ENCODE measurements at regions not wholly inside any gene's neighbourhood (a gene's known extent, or its start where the extent isn't known, plus 50 kb on each side); places are given as distances from the start of the nearest gene placed in this dataset.

DNA sequence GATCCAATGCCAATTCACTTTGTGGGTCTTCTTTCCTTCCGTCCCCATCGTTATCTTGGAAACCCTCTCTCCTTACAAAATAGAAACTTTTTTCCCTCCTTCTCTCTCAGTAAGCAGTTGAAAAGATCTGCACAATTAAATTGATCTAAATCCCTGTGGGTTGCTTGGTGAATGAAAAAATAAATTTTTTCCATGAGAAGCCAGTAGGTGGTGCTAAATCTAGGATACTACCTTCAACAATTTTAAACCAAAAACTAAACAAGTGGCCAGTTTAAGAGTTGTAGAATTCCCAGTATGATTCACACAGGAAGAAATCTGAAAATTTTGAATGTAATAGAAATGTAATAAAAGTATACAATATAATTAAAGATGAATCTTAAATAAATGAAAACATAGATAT is 990.3 kb upstream of the ZNF722 start:
- no peak for DNase-seq

DNA sequence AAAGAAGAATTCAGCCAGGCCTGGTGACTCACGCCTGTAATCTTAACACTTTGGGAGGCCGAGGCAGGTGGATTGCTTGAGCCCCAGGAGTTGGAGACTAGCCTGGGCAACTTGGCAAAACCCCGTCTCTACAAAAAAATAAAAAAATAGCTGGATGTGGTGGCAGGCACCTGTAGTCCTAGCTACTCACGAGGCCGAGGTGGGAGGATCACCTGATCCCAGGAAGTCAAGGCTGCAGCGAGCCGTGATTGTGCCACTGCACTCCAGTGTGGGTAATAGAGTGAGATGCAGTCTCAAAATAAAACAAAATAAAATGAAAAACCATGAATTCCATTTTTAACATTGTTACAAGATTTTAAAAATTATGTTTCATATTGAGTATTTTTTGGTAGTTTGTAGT is 988.9 kb upstream of the ZNF722 start:
- DNase-seq: no peak

DNA sequence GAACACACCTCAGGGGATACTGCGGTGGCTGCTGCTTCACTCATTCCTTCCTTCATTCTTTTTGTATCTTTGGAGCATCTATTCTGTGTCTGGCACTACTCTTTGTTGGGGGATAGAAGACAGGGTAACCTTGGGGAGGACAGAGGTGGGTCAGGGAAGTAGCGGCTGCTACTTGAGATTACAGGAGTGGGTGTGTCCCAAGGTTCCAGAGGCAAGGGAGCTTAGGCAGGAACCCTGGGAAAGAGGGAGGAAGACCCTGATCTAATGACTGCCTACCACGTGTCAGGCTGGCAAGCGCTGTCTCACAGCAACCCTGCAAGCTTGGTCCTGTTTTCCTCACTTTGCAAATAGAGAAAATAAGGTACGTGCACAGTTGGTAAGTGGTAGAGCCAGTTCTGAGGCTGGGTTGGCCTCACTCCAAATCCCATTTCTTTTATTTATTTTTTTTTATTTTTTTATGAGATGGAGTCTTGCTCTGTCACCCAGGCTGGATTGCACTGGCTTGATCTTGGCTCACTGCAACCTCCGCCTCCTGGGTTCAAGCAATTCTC is 985.9 kb upstream of the ZNF722 start:
- DNase-seq: no peak

DNA sequence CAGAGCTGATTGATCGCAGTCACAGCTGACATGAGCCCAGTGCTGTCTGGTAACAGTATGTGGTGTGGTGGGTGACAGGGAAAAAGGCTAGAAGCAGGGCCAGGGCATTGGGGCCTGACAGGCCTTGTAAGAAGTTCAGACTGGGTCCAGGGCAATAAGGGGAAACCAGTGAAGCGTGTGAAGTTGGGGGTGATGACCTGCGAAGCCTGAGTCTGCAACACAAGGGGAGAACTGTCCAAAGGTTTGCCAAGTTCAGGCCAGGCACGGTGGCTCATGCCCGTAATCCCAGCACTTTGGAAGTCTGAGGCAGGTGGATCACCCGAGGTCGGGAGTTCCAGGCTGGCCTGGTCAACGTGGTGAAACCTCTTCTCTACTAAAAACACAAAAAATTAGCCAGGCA is 983.9 kb upstream of the ZNF722 start:
- DNase-seq: no peak

DNA sequence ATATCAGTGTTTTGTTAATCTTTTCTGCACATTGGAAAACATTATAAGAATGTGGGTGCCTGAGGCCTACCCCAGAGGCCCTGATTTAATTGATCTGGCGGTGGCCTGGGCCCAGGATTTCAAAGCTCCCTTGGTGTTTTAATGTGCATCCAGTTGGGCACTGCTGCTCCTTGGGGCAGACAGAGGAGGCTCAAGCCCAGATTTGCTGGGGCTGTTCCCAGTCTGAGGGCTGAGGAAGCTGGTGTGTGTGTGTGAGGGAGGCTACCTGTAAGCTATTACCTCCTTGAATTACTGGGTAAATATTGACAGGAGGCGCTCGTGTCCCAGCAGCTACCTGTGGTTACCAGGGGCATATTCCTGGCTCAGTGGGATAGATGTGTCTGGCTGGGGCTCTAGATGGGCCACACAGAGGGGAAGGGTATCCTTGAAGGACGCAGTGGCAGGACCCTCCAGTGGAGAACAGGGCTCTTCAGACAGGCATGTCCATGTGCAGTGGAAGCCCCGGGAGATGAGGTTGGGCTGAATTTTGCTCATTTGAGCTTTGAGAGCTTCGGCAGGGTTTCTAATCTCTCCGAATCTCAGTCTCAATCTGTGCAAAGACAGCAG is 975.4 kb upstream of the ZNF722 start:
- no peak for DNase-seq

DNA sequence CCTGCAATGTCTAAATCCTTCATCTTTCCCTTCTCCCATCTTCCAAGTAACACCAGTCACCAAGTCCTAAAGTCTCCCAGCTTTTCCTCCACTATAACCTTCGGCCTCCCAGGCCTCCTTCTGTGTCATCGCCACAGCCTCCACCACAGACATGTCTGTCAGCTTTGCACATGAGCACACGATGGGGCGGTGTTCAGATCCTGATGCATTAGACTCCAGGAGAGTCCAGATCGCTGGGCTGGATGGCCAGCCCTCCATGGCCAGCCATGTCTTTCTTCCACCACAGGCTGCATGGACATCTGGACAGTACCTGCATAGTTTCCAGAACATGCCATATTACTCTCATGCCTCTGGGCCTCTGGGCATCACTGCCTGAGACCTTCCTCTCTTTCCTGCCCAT is 974.2 kb upstream of the ZNF722 start:
- DNase-seq: no peak

DNA sequence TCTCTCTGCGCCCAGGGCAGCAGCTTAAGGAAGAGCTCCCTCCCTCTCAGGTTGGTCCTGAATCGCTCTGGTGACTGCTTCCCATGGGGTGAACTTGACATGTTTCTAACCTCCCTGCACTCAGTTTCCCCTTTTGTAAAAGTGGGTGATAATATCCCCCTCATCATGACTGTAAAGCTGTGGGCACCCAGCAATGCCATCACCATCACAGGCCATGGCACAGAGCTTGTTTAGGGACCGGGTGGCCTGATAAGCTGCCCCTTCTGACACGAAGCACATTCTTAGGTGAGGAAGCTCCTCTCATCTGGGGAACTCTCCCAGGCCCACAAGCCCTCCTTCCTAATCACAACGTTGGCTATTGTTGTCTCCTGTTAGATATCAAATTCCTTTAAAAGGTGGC is 972.8 kb upstream of the ZNF722 start:
- DNase-seq: no peak

DNA sequence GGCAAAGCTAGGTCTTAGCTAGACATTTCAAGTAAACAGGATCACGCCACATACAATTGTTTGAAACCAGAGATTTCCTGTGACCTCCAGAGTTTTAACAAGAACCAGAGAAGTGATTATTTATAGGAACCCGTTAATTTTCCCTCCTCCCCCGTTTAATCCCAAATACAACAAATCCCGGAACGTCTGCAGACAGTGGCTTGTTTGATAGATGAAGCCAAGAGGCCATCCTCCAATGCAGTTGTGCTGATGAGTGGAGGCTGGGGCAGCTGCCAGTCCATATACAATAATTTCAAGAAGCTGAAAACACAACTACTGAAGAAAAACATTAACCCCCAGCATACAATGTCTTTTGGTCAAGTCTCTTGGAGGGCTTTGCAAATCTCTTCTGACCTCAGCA is 971.6 kb upstream of the ZNF722 start:
- DNase-seq: no peak

DNA sequence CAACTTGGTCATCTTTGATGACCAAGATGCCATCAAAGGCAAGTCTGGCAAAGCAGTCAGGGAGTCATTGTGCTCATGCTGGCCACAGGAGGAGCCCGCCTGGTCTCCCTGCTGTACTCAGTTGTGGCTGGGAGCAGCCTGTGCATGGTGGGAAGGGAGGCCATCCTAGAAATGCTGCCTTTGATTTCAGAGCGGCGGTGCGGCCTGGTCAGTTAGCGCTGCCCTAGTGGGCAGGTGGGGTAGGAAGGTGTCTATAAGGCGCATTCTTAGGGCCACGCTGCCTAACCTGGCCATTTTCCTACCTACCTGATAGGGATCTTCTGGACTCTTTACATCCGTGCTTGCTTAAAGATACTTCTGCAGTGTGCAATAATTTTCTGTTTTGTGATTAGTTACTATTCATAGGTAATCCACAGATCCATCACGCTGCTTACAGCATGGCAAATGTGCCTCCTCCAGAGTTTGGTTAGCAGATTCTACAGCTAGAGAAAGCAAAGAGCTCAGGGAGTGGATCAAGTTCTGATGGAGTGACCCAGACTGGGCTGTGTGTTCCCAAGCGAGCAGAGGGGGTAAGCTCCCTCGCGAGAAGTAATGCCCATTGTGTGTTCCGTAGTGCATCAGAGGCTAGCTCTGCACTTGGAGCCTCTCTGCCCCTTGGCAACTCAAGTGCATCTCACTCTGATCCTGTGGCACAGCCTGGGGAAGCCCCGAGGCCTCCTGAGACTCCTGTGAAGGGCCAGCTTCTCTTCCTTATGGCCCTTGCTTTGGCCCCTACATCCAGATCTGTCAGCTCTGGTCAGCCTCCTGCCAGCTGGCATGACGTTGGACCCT is 970.1 kb upstream of the ZNF722 start:
- no peak for DNase-seq

DNA sequence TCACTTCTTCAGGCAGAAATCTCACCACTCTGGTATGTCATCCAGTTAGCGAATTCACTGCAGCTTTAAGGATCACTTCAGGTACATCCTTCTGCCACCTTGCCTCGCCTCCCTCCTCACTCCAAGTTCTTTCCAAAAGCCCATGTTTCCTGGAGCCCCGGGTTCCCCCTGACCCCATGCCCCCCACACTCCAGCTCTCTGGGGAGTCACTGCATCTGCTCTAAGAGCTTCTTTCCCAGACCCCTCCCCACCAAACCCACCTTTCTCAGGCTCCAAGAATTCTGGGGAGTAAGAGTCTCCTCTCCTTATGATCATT is 969.5 kb upstream of the ZNF722 start:
- DNase-seq: no peak

DNA sequence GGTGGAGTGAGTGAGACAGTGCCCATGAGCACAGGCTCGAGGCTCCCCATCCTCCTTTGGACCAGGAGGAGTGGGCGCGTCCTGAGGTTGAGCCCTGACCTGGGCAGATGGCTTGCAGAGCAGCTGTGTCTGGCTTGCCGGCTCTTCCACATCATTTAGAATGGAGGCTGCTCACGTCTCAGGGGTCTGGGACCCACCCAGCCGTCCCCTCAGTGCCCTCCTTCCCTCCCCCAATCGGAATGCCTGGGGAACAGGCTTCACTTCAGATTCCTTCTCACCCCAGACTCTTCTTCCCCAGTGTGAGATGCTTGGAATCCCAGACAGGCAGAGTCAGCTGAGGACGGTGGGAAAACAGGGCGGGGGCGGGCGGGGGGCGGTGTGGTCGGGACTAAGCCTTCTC is 968.6 kb upstream of the ZNF722 start:
- no peak for DNase-seq

DNA sequence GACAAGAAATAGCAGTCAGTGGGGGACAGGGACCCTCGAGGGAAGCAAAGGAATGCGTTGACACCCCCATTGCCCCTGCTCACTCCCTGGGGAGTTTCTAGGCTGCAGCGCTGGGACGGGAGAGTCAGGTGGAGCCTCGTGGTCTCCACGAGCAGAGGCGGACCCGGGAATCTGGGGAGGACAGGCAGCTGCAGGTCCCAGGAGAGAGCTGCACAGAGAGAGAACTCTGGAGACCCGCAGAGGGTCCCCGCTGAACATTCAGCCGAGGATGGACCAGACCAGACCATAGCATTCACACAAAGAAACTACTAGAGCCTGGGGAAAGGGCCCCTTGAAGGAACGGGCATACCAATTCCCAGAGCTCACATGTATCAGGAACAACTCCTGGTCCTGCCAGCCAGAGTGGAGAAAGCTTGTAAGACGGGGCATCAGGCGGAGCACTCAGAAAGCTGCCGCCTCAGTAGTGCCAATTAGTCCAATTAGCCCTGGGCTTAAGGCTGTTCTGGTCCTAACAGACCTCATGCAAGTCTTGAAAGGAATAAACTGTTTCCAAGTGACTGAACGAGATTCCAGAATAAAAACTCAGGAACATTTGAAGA is 966.7 kb upstream of the ZNF722 start:
- DNase-seq: no peak

DNA sequence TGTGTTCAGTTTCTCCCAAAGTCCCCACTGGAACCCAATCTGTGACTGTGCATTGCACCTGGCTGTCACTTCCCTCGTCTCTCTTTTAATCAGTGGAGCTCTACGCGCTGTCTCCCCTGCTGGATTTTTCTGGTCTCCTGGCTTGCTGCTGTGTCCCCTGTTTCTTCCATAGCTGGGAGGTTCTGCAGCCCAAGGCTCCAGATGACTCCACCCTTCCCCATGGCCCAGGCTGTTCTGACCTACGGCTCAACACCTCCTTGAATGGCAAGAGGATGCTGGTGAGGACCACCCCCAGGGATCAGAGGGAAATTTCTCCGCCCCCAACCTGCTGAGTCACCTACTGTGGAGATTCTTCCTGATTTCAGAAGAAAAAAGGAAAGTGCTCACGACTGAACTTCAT is 961.4 kb upstream of the ZNF722 start:
- DNase-seq: no peak

DNA sequence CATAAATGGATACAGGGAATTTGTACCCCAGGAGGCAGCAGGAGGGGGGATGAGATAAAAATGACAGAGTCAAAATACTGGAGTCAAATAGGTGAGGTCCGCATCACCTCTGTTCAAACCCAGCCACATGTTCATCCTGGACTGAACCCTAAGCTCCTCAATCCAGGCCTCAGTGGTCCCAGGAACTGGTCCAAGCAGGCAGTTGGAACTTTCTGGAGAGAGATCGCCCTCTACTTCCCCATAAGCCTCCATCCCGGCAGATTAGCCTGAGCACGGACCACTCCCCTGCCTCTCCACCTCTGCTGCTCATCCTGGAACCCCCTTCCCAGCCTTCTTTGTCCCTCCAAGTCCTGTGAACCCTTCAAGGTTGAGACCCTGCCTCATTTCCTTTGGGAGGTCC is 959.7 kb upstream of the ZNF722 start:
- no peak for DNase-seq

DNA sequence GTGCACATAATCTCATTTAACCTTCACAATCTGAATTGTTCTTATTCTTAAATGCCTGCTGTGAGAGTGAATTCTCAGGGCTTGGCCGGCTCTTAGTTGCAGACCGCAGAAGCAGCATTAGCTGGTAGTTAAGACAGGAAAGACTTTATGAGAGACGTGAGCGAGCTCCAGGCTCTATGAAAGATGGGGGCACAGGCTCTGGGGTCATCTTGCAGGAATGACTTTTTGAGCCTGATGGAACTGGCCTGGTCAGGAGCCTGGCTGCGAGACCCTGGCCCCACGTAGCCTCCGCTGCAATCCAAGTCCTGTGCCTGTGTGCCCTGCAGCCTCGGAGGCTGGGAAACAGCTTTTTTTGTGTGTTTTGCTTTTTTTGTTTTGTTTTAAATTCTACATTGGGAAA is 958.8 kb upstream of the ZNF722 start:
- DNase-seq: no peak

DNA sequence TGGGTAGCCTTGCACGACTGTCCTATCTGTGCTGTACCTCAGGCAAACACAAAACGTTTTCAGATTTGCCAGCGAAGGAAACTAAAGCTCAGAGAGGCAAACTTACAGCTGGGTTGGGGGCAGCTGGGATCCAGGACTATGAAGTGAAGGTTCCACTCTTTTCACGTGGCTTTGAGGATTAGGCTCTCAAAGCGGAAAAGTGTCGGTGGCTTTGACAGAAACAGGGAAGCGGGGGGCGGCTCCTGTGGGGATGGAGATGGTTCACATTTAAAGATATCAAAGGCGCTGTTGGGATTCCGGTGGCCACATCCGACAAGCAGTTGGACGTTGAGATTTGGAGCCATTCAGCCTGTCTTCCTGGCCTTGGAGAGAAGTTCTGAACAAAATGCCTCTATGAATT is 958.3 kb upstream of the ZNF722 start:
- DNase-seq: no peak

DNA sequence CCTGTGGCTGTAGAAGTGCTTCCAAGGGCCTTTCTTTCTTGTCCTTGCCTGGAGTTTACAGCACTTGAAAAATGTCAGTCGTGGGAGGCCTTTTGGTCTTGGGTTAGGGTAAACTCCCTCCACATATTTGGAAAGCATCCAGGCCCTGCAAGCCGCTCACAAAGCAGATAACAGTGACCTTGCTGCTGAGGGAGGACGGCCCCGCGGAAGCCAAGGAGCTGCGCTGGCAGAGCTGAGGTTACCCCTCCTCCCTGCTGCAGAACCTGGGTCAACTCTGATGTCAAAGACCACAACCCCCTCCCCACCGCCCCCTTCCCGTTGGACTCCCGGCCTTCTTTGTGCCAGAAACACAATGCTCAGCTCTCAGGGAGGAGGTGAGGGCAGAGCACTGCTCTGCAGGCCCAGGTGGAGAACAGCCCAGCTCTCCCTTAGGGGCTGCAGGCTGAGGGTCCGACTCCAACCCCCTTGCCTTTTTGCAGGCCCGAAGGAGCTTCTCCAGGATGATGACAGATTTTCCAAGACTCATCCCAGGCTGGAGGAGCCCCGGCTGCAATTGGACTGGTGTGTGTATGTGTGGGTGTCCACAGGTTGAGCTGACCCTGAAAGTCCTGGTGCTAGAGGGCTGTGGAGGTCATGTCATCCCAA is 957.6 kb upstream of the ZNF722 start:
- DNase-seq: no peak

DNA sequence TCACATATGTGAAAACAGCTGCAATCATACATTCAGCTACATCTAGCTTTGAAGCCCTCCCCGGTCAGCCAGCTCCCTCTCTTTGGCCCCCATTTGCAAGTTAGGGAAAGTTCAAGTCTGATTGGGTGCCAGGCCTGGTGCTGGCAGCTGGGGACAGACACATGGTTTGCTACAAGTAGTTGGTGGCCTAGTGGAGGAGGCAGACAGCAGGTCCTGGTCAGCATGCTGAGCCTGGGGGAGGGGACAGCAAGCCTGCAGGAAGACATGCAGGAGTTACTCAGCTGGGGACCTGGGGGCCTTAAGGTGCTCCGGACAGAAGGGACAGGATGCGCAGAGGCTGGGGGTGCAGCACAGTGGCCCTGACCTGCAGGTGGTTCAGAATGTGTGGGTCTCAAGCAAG is 956.9 kb upstream of the ZNF722 start:
- DNase-seq: no peak

DNA sequence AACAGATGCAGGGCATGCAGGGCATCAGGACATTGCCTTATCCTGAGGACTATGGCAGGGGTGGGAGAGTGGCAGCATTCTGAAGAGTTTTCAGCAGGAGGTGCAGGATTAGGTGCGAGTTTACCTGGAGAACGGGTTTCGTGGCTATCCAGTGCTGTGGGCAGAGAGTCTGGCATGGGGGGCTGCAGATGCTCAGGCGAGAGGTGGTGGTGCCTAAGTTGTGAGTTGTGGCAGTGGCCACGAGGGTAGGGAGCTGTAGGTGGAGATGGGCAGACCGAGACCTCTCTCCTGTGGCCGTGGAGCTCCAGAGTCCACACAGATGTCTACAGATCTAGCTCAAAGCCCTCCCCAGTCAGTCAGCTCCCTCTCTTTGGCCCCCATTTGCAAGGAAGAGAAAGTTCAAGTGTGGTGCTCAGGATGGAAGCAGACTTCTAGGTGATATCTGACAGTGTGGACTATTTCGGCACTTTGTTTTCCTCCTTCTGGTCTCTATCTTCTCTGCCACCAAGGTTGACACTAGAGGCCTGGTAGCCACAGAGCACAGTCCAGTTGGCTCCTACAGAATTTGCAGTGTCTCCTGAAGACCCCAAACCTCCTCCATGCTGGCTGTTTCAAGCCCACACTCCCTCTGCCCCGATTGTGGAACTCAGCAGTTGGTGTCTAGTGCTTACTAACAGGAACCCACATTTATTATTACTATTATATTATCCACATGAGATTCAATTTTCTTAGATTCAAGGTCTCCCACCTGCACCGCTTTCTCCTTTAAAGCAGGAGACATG is 955.7 kb upstream of the ZNF722 start:
- DNase-seq: no peak

DNA sequence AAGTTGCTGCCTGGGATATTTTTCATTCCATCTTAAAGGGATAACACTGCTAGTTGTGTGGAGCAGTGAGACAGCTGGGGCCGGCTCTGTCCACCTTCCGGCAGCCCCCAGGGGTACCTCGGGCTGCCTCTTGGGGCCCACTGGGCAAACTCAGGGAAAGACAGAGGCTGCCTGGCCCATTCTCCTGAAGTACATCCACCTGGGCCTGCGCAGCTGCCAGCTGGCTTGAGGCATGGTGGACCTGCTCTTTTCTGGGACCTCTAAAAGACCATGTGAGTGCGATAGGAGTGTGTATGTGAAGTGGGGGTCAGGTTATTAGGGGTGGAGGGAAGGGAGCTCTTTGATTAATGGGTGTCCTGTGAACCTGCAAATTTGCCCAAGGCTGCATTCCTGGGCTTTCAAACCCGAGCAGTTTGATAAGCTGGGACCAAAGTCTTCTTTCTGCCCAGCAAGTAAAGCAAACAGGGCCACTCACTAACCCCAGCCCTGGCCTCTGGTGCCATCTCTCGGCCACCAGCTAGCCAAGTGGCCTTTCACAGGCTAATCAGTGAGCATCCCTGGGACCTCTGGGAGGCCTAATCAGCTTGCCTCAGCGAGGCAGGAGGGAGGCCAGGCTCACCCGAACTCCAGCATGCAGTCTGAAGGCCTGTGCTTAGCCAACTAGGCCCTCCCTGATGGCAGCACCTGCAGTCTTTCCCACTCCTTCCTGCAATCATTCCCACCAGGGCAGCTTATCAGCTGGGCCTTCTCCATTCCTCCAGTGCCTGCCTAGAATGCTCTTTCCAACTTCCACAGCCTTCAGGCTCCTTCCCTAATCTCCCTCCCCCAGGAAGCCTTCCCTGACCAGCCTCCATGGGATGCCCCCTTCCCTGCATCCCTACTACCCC is 954.7 kb upstream of the ZNF722 start:
- no peak for DNase-seq

DNA sequence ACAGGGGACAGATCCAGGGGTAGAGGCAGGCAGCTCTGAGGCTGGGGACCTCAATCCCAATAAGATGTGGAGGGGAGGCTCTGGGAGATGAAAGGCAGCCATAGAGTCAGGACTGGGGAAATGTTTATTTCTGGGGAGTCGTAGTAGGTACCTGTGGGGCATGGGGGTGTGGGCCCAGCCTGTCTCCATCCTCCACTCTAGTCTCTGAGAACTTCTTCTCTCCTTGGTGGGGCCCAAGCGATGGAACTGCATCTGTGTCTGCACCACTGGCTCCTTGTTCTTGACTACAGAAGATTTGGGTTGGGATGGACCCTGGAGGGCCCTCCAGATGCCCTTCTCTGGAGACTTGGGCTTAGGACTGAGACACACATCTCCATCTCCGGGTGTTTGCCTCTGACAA is 953.9 kb upstream of the ZNF722 start:
- no peak for DNase-seq

DNA sequence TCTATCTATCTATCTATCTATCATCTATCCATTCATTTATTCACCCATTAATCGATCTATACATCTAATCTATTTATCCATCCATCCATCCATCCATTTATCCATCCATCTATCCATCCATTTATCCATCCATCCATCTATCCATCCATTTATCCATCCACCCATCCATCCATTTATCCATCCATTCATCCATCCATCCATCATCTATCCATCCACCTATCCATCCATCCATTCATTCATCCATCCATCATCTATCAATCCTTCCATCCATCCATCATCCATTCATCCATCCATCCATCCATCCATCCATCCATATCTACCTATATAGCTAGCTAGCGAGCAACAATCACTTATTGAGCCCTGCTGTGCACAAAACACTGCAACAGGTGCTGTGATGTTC is 953.1 kb upstream of the ZNF722 start:
- no peak for DNase-seq

Data from NCI-H146 (cell line).